ENCODE measurements at regions not wholly inside any gene's neighbourhood (a gene's known extent, or its start where the extent isn't known, plus 50 kb on each side); places are given as distances from the start of the nearest gene placed in this dataset.

- TF ChIP-seq CTCF (IDR thresholded peaks at IDR 0.05) (no peak), POLR2A (IDR thresholded peaks at IDR 0.05) (no peak)
Measured at GRCh38 chr12:126247936-126248335, 1182.7 kb downstream of the AACS start.

All from heart left ventricle (tissue), 13 donors.